GM19468 (cell line): ENCODE measurements at regions not wholly inside any gene's neighbourhood (a gene's known extent, or its start where the extent isn't known, plus 50 kb on each side); places are given as distances from the start of the nearest gene placed in this dataset.
"Not testable (repeated sequence)": the region's sequence is repeated elsewhere in the genome, so short reads cannot be mapped to it uniquely, and the experiment has no call there.

Experiments
- ATAC-seq: cut with Tn5 transposase; IDR thresholded peaks from one replicate; pipeline ENCODE4 v1.9.1; 2021; ENCODE audit warnings: mild to moderate bottlenecking, moderate library complexity, moderate number of reproducible peaks; ENCODE audit not compliant: unreplicated experiment; ENCODE audit errors: extremely low read depth

DNA sequence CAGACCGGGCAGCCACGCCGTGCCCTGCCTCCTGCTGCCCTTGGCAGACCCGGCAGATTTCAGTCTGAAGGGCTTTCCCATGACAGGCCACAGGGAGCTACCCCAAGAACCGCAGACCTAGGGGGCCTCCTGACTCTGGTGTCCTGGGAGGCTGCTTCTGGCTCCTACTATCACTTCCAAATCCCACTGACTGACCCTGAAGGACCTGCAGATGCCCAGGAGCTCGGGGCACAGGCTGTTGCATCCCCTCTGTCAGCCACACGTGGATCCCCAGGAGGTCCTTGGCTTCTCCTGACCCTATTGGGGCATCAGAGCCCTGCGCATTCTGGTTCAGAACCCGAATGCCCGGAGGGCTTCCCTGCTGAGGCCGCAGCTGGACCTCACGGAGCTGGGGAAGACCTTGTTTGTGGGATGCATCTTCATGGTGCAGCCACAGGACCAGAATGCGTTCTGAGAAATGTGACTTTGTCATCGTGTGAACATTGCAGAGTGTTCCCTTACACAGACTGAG is 81.3 kb upstream of the IRX4 start:
- ATAC-seq: no peak

DNA sequence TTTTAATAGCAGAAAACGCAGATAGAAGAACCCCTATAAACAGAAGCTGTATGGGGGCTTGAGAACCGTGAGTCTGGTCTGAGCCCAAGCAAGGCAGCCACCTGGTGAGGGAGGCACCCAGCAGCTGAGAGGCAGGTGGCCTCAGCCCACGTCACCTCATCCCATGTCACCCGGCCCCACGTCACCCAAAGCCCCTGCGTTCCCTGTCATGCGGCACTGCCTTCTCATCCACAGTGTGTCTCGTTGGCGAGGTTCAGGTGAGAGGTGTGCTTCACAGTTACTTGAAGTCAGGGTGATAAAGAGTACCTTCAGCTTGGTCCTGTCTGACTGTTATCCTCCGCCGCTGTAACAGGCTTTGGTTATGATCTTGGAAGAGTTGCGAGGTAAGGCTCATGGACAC is 80.6 kb upstream of the IRX4 start:
- ATAC-seq: no peak

DNA sequence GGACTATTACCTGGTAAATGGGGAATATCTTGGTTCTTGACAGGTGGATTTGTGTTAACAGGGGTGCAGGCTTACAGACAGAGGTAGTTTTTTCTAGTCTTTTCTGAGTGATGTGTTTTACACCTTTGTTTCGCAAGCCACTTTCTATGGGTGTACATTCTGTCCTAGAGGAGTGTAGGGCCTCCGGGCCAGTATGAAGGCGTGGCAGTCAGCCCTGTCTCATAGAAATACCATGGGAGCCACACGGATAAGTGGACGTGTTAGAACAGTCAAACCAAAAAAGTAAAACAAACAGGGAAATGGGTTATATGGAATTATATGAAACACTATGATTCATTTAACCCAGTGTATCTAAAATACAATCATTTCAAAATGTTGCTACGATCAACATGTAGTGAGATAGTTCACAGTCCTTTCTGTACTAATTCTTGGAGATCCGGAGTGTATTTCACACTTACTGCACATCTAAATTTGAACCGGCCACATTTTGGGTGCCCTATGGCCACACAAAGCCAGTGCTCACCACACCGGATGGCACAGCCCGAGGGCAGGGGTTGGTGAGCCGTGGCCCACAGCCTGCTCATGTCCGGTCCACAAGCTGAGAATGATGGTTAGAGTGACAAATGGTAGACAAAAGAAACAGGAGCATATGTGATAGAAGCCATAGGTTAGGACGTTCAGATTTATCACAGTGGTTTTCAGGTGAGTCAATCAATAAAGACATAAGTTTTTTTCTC is 80.1 kb upstream of the IRX4 start:
- ATAC-seq: no peak

DNA sequence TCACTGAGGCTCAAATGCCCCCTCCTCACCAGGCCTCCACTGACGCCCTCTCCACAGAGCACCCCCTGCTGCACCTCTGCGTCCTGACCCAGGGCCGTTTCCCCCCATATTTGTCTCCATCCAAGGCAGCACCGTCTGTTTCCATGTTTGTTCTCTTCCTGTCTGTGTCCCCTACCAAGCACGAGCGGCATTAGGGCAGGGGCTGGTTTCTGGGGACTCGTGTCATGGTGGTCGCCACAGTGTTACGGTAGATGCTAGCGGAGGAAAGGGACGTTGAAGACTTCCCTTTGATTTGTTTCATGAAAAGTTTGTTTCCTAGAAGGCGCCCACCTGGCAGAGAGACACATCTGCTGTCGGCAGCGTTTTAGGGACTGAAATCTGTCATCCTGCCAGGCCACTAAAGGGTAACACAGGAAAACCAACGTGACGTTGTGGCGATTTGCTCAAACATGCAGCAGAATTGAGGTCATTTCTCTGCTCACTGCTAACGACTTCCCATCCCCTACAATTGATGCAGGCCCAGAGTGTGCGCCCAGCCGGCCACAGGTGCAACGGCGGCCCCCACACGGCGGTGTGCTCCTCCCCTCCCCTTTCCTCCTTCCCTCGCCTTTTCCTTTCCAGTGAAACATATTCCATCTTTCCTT is 79.3 kb upstream of the IRX4 start:
- no peak for ATAC-seq

DNA sequence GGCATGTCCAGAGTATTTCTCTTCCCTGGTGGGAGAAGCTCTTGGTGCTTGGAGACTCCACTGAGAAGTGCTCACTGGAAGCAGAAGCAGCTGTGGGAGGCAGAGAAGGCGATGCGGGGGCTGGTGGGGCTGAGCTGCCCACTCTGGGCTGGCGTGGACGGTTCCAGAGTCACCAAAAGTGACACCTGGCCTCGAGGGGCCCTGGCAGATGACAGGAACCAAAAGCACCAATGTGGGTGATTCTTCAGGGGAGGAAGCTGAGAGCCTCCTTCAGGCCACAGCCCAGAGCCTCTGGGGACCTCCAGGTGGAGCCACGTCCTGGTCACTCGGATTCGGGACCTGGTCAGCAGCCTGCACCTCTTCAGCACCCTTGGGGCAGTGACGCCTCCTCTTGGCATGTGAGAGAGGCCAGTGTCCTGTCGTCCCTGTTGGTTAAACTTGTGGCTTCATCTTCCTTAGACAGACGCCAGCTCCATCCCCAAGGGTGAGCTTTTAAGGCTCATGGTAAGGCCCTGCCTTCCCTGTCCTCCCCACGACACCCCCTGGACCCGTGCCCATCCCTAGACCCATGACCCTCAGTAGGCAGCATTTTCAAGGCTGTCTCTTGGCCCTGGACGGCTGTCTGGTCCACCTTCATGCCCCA is 78.7 kb upstream of the IRX4 start:
- ATAC-seq: no peak

DNA sequence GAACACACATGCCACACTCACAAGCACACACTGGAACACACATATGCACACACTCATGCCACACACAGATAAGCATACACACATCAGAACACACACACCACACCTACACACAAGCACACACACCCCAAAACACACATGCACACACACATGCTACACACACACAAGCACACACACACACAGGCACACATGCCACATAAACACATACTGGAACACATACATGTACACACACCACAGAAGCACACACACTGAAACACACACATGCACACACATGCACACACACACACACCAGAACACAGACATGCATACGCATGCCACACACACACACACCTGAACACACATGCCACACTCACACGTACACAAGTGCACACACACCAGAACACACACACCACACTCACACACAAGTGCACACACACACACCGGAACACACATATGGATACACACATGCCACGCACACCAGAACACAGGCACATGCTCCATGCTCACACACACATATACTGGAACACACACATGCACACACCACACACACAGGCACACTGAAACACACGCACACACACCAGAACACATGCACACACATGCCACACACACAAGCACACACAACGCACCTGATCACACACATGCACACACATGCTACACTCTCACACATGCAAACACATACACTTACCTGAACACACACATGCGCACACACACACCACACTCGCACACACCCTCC is 78.0 kb upstream of the IRX4 start:
- no peak for ATAC-seq

DNA sequence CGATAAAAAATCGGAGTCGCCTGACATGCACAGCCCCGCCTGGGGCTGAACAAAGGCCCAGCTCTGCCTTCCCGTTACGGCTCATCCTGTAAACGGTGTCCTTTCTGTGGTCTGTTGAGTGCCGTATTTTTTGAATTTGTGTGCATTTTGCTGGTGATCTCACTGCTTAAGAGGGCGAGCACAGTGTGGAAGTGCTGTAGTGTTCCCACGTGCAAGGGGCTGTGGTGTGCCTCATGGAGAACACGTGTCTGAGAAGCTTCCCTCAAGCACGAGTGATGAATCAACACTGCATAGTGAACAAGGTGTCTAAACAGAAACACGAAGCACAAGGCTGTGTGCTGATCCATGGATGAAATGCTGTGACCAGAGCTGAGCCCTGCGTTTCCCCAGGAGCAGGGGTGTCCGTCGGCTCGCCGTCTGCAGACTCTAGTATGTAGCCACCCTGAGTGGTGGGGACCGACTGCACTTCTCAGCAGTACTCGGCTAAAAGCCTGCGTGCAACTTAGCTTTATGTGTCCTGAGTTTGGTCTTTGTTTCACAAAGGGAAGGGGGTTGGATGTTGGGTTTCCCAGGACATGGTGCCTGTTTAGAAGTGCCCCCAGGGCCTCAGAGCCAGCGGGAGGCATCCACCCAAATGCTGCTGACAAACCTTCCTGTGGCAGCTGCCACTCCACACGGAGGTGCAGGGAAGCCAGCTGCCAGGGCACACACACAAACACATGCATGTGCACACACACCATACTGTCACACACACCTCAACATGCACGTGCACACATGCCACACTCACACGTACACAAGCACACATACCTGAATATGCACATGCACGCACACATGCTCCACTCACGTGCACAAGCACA is 77.2 kb upstream of the IRX4 start:
- no peak for ATAC-seq

DNA sequence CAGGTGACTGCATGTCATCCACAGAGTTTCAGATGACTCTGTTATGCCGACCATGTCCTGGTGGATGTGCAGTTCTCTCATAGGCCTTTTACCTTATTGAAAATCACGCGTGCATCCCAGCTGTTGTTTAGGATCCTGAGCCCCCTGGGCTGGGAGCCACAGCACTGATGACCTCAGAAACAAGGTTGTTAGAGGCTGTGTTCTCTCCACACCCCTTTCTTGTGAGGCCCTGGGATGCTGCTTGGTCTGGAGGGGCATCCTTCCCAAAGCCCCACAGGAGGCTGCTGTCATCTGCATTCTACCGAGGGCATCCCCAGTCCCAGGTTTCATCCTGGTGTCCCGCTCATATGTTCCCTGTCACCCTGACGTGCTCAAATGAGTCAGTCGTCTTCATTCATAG is 76.5 kb upstream of the IRX4 start:
- ATAC-seq: no peak

DNA sequence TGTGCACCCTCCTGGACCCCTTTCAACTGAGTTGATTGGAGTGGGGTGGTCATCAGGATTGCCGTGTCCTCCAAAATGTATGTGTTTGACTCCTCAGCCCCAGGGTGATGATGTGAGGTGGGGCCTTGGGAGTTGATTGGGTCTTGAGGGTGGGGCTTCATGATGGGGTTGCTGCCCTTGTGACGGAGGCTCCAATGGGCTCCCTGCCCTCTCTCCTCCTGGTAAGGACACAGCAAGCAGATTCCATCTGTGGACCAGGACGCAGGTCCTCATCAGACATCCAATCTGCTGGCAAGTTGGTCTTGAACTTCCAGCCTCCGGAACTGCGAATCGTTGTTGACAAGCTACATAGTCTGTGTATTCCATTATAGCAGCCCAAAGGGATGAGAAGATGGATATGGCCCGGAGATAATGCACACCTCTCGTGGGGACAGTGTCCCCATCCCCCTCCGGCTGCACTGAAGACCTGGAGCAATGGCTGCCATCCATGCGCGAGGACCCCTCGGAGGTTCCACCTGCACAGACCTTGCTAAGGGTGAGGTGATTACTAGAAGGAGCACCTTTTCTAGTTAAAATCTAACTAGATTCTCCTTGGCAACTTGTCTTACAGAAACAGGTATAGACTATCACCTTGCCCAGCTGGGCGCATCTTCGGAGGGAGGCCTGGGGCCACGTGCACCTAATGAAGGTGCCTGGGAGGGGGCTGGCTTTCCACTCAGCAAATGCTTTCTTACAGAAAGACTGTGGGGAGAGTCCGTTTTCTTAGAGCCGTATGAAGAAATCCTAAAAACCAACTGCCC is 75.7 kb upstream of the IRX4 start:
- ATAC-seq: no peak

DNA sequence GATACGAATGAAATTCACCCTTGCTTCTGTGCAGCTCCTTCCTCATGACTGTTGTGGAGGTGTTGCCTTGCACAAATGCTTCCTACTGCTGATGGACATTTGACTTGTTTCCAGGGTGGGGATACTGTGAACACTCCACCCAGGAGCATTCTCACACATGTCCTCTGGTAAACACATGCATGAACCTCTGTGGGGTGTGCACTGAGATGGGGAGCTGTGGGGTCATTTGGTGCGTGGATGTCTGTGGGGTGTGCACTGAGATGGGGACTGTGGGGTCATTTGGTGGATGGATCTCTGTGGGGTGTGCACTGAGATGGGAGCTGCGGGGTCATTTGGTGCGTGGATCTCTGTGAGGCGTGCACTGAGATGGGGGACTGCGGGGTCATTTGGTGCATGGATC is 72.9 kb upstream of the IRX4 start:
- ATAC-seq: no peak

DNA sequence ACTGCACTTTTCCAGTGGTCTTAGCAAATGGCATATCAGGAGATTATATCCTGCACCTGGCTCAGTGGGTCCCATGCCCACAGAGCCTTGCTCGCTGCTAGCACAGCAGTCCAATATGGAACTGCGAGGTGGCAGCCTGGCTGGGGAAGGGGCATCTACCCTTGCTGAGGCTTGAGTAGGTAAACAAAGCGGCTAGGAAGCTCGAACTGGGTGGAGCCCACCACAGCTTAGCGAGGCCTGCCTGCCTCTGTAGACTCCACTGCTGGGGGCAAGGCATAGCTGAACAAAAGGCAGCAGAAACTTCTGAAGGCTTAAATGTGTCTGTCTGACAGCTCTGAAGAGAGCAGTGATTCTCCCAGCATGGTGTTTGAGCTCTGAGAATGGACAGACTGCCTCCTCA is 71.0 kb upstream of the IRX4 start:
- not testable (repeated sequence) for ATAC-seq

DNA sequence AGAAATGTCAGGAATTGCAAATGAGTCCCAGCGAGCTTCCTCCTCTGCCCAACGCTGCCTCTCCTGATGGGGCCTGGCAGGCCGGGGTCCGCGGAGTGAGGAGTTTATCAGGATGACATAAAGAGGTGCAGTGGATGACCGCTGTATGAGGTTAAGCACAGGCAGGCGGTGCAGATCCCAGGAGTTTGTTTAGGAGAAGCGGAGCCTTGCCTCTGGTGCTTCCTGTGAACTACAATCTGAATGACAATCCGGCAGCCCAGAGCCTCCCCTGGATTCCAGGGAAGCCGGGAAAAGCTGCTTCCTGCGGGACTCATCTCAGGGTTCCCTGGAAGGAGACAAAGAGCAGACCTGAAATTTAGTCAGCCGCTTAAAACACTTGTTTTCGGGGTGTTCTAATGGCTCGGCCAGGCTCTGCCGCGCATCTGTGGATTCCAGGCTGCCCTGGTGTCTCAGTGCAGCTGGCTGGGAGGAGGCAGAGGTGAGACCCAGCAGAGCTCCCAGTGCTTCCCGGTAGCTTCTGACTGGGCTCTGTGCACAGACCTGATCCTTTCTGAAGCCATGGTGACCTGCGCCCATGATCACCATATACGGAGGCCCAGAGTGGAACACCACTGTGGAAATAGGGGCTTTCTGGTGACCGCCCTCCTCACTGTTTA is 69.8 kb upstream of the IRX4 start:
- no peak for ATAC-seq

DNA sequence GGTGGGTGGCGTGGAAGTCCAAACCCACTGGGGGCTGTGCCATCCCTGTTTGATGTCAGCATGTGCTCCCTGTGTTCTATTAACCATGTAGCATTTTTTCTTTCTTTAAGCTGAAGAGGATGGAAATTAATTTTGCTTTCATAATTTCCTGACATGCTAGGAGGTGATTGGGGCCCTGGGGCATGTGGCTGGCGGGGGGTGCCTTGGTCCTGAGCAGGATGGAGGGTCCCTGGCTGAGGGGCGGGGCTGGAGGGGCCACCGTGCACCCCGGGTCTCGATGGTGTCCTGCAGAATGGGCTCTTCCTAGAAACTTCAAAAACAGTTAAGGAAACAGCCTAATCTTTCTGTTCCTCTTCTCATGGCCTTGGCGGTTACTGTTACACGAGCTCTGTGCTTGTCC is 69.3 kb upstream of the IRX4 start:
- no peak for ATAC-seq

DNA sequence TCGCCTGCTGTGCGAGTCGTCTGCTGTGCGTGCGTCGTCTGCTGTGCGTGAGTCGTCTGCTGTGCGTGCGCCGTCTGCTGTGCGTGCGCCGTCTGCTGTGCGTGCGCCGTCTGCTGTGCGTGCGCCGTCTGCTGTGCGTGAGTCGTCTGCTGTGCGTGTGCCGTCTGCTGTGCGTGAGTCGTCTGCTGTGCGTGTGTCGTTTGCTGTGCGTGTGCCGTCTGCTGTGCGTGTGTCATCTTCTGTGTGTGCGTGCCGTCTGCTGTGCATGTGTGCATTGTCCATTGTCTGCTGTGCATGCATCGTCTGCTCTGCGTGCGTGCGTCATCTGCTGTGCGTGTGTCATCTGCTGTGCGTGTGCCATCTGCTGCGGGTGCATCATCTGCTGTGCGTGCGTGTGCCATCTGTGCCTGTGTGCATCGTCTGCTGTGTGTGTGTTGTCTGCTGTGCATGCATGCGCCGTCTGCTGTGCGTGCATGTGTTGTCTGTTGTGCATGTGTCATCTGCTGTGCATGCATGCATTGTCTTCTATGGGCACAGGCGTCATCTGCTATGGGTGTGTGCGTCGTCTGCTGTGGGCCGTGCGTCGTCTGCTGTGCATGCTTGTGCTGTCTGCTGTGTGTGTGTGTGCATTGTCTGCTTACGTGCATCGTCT is 68.6 kb upstream of the IRX4 start:
- no peak for ATAC-seq

DNA sequence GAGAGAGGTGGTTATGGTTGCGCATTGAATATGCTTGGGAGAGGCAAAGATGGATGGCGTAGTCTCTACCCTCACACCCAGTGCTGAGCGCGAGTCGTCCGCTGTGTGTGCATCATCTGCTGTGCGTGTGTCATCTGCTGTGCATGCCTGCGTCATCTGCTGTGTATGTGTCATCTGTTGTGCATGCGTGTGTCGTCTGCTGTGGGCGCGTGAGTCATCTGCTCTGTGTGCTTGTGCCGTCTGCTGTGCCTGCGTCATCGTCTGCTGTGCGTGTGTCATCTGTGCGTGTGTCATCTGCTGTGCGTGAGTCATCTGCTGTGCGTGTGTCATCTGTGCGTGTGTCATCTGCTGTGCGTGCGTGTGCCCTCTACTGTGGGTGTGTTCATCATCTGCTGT is 68.0 kb upstream of the IRX4 start:
- no peak for ATAC-seq

DNA sequence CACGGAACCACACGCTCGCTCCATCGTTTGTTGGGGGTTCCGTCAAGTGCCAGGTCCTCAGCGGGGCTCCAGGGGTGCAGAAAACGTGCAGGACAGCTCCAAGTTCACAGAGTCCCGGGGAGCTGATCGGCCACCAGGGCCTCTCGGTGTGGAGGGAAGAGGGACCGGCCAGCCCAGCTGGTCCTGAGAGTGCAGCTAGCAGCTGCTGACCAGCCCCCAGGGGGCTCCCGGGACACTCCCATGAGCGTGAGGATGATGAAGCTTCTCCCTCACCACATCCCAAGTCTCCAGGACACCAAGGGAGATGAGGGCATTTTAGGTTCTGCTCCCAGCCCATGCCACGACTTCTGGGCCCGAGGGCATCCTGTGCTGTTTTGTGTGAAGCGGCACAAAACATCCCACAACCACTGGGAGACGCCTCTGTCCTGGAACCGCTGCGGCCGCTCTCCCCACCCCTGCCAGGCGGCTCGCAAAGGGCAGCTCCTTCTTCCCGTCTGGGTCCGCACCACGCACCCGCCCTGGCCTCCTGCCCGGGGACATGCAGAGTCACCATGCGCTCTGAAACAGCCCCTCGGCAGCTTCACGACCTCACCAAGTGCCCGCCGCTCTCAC is 67.5 kb upstream of the IRX4 start:
- no peak for ATAC-seq

DNA sequence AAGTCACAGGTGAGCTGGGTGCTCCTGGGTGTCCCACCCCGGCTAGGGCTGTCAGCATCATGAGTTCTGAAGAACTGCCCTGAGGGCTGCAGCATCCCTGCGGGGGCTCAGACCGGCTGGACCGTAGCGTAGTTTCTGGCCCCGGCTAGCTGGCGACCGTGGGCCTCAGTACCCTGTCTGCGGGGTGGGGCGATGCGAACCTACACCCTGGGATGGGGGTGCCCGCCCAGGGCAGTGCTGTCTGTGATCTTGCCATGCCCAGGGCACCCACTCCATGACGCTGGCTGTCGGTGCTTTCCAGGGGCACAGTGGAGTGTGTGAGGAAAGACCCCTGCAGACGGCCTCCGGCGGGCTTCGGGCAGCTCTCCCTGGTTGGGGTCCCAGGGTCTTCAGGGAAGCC is 66.5 kb upstream of the IRX4 start:
- ATAC-seq: no peak

DNA sequence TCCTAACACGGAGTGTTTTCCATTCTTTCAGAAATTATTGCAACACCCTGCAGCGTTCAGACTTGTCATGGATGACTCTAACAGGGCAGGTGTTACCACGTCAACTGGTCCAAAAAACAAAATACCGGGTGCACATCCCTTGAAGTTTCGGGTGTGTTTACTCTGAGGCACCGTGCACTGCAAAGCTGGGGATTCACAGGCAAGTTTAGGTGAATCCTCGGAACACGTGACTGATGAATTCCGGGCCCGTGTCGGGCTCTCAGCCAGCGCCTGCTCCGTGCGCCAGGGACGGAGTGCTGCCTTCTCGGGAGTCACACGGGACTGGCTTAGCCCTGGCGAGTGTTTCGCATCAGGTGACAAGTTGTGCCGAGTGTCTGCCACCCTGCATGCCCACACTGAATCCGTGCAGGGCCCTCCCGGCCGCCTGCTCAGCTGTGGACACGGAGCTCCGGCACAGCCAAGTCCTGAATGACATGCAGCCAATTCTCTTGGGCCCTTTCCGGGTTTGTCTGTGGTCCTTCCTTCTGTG is 66.0 kb upstream of the IRX4 start:
- no peak for ATAC-seq
